ENCODE measurements at regions not wholly inside any gene's neighbourhood (a gene's known extent, or its start where the extent isn't known, plus 50 kb on each side); places are given as distances from the start of the nearest gene placed in this dataset.
"Not testable (repeated sequence)": the region's sequence is repeated elsewhere in the genome, so short reads cannot be mapped to it uniquely, and the experiment has no call there.

GRCh38 chr6:110558575-110558974, 82.2 kb upstream of the SLC22A16 start:
- no peak for DNase-seq (ENCODE audit: low read depth in 2 of 2)

DNA sequence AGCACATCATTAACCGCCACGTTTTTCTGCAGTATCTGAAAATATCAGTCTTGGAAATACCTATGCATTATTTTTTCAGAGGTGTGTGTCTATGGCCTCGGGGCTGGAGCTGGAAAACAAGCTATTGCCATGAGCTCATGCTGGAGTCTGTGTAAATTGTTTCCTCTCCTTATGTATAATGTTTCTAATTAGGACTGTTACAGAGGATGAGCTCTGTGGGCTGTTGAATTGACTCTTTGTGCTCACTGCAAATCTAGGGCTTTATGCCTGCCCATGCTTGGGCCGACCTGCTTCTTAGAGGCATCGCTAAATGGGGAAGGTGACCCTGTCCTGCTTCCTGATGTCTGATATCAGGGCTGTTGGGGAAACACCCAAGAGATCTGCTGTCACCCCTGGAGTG, 80.8 kb upstream of the SLC22A16 start:
- no peak for DNase-seq (ENCODE audit: low read depth in 2 of 2)

DNA sequence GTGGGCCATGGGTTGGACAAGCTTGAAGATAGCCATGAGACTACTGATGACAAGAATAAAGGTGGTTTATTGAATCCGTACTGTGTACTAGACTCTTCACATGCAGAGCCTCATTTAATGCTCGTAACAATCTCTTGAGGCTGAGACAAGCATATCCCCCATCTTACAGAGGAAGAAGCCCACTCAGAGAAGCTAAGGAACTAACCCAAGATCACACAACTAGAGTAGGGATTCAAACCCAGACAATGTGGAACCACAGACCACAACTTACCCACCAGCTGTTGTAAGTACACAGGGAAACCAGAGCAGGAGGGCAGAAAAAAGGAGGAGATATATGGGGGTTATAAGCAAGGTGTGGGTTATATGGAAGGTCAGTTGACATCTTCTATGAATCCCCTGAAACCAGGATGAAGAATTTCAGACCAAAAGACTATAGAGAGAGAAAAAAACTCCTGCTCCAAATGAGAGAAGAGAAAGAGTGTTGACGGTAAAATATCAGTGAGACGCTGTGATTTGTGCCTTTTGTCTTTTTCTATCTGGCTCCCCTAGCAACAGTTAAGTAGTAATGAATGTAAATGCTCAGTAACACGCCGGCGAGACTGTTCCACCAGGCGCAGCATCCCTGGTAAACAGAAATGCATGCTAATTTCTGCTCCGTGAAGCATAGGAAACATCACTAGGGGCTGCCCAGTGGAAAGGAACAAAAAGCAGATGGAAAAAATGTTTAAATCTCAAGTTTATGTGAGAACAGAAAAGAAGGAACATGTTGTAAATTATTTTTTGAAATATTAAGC, 80.1 kb upstream of the SLC22A16 start:
- no peak for DNase-seq (ENCODE audit: low read depth in 2 of 2)

DNA sequence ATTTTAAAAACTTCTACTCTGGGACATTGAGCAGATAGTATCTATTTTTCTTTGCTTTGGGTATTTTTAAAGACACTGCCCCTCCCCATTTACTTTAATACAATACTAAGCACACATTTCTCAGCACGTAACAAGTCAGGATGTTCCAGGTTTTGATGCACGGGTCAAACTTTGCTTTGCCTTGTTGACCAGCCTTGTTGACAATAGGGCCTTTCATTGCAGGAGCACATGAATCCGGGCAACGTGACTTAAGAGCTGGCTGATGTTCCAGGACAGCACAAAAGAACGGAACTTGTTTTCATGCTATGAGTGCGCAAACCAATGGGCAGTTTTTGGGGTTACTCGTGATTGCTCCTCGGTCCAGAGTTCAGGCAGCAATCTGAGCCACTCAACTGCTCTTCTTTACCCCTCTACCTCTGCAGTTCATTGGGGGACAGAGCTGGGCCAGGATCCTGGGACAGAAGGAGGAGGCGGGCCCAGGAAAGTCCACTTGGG, 78.6 kb upstream of the SLC22A16 start:
- no peak for DNase-seq (ENCODE audit: low read depth in 2 of 2)

- no peak for DNase-seq (ENCODE audit: low read depth in 2 of 2)
Observed at GRCh38 chr6:110554441-110554840, 78.0 kb upstream of the SLC22A16 start.

GRCh38 chr6:110552901-110553641, 76.7 kb upstream of the SLC22A16 start:
- DNase-seq (ENCODE audit: low read depth in 2 of 2), result no peak

GRCh38 chr6:110552076-110552475, 75.7 kb upstream of the SLC22A16 start:
- DNase-seq (ENCODE audit: low read depth in 2 of 2), result no peak

DNA sequence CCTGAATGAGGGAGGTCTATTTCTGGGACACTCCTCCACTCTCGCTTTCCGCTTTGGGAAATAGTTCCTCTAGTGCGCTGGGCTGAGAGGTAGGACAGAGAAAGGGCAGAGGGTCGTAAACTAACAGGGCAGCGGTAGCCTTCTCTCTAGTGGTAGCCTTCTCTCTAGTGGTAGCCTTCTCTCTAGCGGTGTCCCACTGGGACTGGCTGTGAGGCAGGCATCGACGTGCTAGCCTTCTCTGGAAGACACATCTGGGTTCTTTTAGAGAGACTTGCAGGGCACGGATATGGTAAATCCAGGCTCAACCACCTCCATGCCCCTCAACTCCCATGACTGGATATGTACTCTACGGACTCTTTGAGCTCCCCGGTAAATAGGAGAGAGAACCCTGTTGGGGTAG, 74.7 kb upstream of the SLC22A16 start:
- DNase-seq (ENCODE audit: low read depth in 2 of 2), result no peak

DNA sequence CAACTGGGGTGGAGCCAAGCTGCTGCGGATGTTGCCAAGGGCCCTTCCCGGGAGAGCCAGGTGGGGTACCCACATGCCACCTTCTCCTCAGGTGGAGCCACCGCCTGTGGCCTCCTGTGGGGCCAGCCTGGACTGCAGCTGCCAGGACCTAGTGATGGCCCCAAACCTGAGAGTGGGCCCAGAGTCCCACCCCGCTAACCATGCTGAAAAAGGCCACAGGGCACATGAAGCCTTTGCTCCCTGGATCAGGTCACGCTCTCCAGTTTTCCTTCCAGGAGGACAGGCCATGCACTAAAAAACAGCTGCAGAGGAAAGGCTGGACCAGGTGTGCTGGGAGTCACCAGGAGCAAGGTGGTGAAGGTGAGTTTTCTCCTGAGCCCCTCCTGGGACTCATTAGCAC, 73.9 kb upstream of the SLC22A16 start:
- DNase-seq (ENCODE audit: low read depth in 2 of 2), result no peak

GRCh38 chr6:110549277-110549676, 72.9 kb upstream of the SLC22A16 start:
- DNase-seq (ENCODE audit: low read depth in 2 of 2), result no peak

DNA sequence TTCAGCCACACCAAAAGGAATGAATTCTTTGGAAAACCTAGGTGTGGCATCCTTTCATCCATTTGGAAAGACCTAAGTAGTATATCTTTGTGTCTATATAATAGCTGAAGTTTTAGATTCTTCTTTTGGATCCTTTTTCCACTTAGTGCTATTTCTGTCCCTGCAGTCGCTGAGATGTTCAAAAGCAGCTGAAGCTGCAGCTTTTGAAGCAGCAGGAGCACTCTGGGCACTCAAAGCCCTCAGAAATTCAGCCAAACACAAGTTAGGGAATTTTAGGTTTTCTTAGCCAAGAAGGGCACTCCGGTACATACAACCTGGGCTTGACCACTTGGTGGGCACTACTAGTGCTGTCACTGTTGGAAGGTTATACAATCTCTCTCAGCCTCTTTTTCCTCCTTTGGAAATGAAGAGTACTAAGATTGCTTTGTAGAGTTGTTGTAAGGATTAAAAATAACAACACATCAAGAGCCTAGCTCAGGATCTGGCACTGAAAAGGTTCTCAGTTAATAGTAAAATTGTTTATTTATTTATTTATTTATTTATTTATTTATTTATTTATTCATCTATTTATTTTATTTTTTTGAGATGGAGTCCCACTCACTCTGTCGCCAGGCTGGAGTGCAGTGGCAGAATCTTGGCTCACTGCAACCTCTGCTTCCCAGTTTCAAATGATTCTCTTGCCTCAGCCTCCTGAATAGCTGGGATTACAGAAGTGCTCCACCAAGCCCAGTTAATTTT, 71.9 kb upstream of the SLC22A16 start:
- no peak for DNase-seq (ENCODE audit: low read depth in 2 of 2)

- peak; percentile 48 to 60 for DNase-seq (ENCODE audit: low read depth in 2 of 2)
Observed at GRCh38 chr6:110547266-110547964, 71.0 kb upstream of the SLC22A16 start.

DNA sequence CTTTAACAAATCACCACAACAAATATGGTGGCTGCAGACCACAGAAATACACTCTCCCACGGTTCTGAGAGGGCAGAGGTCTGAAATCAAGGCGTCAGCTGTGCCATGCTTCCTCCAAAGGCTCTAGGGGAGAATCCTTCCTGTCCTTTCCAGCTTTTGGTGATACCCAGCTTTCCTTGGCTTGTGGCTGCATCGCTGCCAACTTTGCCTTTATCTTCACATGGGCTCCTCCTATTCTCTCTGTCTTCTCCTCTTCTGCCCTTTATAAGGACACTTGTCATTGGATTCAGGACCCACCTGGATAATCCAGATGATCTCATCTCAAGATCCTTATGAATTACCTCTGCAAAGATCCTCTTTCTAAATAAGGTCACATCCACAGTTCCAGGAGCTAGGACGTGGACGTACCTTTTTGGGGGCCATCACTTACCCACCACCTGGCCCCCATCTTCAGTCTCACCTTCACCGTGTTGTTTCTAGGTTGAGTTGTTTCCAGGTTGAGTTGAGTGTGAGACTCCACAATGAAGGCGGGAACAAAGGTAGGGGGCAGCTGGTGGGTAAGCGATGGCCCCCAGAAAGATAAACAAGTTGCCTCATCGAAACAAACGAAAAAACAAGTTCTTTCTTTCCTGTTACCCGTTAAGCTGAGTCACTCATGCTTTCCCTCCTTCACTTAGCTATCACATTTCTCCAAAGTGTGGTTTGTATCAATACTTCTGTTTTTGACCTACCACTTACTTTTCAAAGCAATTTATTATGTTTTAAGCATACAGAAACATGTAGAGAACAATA, 68.9 kb upstream of the SLC22A16 start:
- DNase-seq (ENCODE audit: low read depth in 2 of 2), result no peak

DNA sequence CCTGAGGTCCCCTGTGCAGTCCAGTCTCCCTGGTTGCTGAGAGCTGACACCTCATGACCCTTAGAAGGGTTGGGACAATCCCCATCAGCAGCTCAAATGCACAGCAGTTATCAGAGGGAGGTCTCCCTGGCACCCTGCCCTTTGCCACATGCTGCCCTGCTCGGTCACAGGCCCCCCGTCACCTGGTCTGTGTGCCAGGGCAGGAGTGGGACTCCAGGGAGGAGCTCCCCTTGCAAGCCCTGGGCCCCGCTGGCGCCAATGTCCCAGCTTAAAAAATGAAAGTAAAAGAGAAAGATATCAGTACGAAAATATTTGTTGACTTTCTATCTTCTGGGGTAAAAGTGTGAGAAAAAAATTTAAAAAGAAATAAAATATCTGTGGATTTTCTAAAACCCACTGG, 68.1 kb upstream of the SLC22A16 start:
- DNase-seq (ENCODE audit: low read depth in 2 of 2), result no peak

- no peak for DNase-seq (ENCODE audit: low read depth in 2 of 2)
Observed at GRCh38 chr6:110543106-110543505, 66.7 kb upstream of the SLC22A16 start.

DNA sequence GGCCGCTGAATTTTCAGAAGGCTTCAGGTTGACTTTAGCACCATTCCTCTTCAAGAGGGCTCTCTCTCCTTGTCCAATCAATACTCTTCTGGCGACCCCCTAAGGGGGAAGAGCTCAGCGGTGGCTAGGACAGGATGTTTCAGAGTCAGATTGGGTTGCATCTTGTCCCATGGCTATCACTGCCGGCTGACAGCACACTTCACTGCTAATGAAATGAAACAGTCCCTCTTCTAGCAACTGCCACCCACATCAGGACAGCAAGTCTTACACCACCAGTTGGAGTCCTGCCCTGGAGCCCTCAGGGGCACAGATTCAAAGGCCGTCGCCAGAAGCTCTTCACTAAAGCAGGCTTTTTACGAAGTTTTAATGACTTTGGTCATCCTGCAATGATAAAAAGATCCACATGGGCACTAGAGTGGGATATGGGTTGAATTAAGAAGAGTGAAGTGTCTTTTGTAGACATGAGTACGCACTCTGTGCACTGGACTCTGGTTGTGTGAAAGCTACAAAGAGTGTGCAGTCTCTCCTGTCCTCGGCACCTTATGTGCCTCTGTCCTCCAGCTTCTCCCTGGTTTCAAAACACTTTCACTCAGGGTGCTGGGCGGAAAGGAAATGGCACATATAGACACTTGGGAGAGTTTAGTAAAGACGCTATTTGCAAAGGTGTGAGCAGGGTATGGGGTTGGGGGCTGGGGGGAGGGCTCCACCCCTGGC, 66.1 kb upstream of the SLC22A16 start:
- DNase-seq (ENCODE audit: low read depth in 2 of 2), result no peak

DNA sequence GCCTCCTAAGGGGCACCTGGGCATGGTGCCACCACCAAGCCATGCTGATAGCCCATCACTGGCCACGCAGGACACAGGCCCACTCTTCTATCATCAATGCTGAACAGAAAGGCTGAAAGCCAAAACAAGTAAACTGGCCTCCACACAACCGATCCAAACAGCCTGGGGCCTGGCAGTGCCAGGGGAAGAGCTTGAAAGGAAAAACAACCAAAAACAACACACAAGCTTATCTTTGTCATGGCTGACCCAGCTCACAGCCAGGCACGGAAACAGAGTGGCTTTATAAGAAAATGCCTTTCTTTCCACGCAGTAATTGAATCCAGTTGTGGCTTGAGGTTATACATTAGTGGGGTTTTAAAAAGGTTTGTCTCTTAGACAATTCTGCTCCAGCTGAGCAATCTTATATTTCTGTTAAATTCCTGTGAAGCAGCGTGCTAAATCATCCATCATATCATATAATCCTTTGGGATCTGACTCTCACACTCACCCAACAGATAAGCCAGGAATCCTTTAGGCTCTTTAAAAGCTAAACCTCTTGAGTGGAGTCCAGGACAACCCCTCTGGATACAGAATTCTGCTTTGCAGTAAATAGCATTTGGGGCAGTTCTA, 65.4 kb upstream of the SLC22A16 start:
- DNase-seq (ENCODE audit: low read depth in 2 of 2), result peak; percentile 45 to 47

DNA sequence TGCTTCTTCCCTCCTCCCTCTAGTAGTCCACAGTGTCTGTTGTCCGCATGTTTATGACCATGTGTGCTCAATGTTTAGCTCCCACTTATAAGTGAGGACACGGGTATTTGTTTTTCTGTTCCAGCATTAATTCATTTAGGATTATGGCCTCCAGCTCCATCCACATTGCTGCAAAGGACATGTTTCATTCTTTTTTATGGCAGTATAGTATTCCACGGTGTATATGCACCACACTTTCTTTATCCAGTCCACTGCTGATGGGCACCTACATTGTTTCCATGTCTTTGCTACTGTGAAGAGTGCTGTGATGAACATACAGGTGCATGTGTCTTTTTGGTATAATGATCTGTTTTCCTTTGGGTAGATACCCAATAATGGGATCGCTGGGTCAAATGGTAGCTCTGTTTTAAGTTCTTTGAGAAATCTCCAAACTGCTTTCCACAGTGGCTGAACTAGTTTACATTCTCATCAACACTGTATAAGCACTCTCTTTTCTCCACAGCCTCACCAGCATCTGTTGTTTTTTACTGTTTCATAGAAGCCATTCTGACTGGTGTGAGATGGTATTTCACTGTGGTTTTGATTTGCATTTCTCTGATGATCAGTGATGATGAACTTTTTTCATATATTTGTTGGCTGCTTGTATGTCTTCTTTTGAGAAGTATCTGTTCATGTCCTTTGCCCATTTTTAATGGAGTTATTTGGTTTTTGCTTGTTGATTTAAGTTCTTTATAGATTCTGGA, 63.0 kb upstream of the SLC22A16 start:
- DNase-seq (ENCODE audit: low read depth in 2 of 2), result not testable (repeated sequence)

Measured in fibroblast of skin of left quadriceps (primary cell).